ENCODE measurements at regions not wholly inside any gene's neighbourhood (a gene's known extent, or its start where the extent isn't known, plus 50 kb on each side); places are given as distances from the start of the nearest gene placed in this dataset.

GRCh38 chr12:131367983-131368667 lies 342.8 kb upstream of the SFSWAP start:
- no peak for TF ChIP-seq ZFX (IDR thresholded peaks at IDR 0.05)
- no peak for TF ChIP-seq CTCF (conservative IDR thresholded peaks at IDR 0.05)
- no peak overlapping the region for H3K27ac ChIP-seq

- no peak overlapping the region for H3K27ac ChIP-seq
- TF ChIP-seq ZFX (IDR thresholded peaks at IDR 0.05) (no peak), CTCF (conservative IDR thresholded peaks at IDR 0.05) (no peak)
Measured at GRCh38 chr12:131368668-131369071, 342.2 kb upstream of the SFSWAP start.

- no peak for TF ChIP-seq ZFX (IDR thresholded peaks at IDR 0.05)
- no peak for TF ChIP-seq CTCF (conservative IDR thresholded peaks at IDR 0.05)
- H3K27ac ChIP-seq, result no peak overlapping the region
Measured at GRCh38 chr12:131369094-131369845, 341.6 kb upstream of the SFSWAP start.

- TF ChIP-seq ZFX (IDR thresholded peaks at IDR 0.05) (no peak), CTCF (conservative IDR thresholded peaks at IDR 0.05) (no peak)
- no peak overlapping the region for H3K27ac ChIP-seq
Measured at GRCh38 chr12:131370321-131370720, 340.6 kb upstream of the SFSWAP start.

- no peak for TF ChIP-seq CTCF (conservative IDR thresholded peaks at IDR 0.05)
- no peak for TF ChIP-seq ZFX (IDR thresholded peaks at IDR 0.05)
- no peak overlapping the region for H3K27ac ChIP-seq
Measured at GRCh38 chr12:131370791-131371347, 340.0 kb upstream of the SFSWAP start.

GRCh38 chr12:131371401-131372170 lies 339.3 kb upstream of the SFSWAP start:
- H3K27ac ChIP-seq, result no peak overlapping the region
- TF ChIP-seq ZFX (IDR thresholded peaks at IDR 0.05), result no peak
- no peak for TF ChIP-seq CTCF (conservative IDR thresholded peaks at IDR 0.05)

- no peak overlapping the region for H3K27ac ChIP-seq
- TF ChIP-seq CTCF (conservative IDR thresholded peaks at IDR 0.05), result no peak
- no peak for TF ChIP-seq ZFX (IDR thresholded peaks at IDR 0.05)
Measured at GRCh38 chr12:131372171-131372475, 338.8 kb upstream of the SFSWAP start.
